ENCODE measurements at regions not wholly inside any gene's neighbourhood (a gene's known extent, or its start where the extent isn't known, plus 50 kb on each side); places are given as distances from the start of the nearest gene placed in this dataset.

DNA sequence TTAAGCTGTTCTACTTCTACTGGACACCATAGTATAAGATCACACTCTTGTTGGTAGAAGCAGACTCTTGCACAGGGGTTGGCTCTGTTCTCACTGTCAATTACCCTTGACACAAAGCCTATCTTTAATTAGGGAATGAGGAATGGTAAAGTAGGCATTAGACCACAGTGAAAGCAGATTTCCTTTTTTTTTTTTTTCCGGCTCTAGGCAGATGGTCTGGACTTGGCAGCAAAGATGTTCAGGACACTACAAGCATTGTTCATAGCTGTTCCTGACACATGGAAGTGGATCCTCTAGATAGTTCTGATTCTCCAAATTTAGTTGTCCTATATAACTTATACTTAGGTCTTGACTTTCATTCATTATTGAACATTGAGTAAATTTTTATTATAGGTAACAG is 672.2 kb upstream of the CELF4 start:
- Histone ChIP-seq H3K9me3 (replicated peaks; ENCODE audit: control insufficient read depth, insufficient read depth, low read length) (no peaks in the 10 kb centered on the region), H3K4me2 (ENCODE audit: control insufficient read depth, insufficient read depth) (no peak overlapping the region), H3K4me3 (no peak overlapping the region), H2AFZ (ENCODE audit: control insufficient read depth, low read depth, low read length) (no peak overlapping the region), H3K79me2 (ENCODE audit: control insufficient read depth, insufficient read depth, low read length) (no peaks in the 10 kb centered on the region), H3K36me3 (ENCODE audit: control insufficient read depth in 2 of 2, insufficient read depth in 2 of 2, low read length in 1 of 2) (no peaks in the 10 kb centered on the region), H3K9ac (ENCODE audit: control insufficient read depth, insufficient read depth, low read length) (no peak overlapping the region), H3K27me3 (replicated peaks in 1 of 2; ENCODE audit: control insufficient read depth in 2 of 2, insufficient read depth in 2 of 2, low read length in 1 of 2) (no peaks in the 10 kb centered on the region), H4K20me1 (ENCODE audit: control insufficient read depth, insufficient read depth) (no peaks in the 10 kb centered on the region), H3K27ac (ENCODE audit: control insufficient read depth, insufficient read depth) (no peak overlapping the region), H3K4me1 (ENCODE audit: control insufficient read depth, insufficient read depth, low read length) (no peaks in the 10 kb centered on the region)
- ChIA-PET POLR2A (no interaction called here), RAD21 (ENCODE audit: unreplicated experiment) (no interaction called here), SMC1A (ENCODE audit: uncharacterized antibody, unreplicated experiment) (no interaction called here), CTCF (no interaction called here)
- FAIRE-seq (no peak), ATAC-seq (no peak), DNase-seq (ENCODE audit: low read depth, low spot score) (no peak)
- WGBS (ENCODE audit: insufficient coverage, insufficient replicate concordance, low lambda C conversion rate, missing lambda C conversion rate) = 75% methylated on average over 1 of the region's 1 CpG
- intact Hi-C loops (cut with micrococcal nuclease; ENCODE audit: unreplicated experiment) = no loop called here
- in situ Hi-C loops (cut with MboI) = no loop called here
- BruUV-seq (replicated peaks) = no TSS peak
- TF ChIP-seq, protein P1, sequence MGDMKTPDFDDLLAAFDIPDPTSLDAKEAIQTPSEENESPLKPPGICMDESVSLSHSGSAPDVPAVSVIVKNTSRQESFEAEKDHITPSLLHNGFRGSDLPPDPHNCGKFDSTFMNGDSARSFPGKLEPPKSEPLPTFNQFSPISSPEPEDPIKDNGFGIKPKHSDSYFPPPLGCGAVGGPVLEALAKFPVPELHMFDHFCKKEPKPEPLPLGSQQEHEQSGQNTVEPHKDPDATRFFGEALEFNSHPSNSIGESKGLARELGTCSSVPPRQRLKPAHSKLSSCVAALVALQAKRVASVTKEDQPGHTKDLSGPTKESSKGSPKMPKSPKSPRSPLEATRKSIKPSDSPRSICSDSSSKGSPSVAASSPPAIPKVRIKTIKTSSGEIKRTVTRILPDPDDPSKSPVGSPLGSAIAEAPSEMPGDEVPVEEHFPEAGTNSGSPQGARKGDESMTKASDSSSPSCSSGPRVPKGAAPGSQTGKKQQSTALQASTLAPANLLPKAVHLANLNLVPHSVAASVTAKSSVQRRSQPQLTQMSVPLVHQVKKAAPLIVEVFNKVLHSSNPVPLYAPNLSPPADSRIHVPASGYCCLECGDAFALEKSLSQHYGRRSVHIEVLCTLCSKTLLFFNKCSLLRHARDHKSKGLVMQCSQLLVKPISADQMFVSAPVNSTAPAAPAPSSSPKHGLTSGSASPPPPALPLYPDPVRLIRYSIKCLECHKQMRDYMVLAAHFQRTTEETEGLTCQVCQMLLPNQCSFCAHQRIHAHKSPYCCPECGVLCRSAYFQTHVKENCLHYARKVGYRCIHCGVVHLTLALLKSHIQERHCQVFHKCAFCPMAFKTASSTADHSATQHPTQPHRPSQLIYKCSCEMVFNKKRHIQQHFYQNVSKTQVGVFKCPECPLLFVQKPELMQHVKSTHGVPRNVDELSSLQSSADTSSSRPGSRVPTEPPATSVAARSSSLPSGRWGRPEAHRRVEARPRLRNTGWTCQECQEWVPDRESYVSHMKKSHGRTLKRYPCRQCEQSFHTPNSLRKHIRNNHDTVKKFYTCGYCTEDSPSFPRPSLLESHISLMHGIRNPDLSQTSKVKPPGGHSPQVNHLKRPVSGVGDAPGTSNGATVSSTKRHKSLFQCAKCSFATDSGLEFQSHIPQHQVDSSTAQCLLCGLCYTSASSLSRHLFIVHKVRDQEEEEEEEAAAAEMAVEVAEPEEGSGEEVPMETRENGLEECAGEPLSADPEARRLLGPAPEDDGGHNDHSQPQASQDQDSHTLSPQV (IDR thresholded peaks at IDR 0.05) = no peak
- no peak for TF ChIP-seq MTA3 (IDR thresholded peaks at IDR 0.05; ENCODE audit: borderline replicate concordance, low read length)
- no peak for TF ChIP-seq TCF12 (IDR thresholded peaks at IDR 0.05; ENCODE audit: low read depth, low read length)
- TF ChIP-seq FOXM1 (IDR thresholded peaks at IDR 0.05; ENCODE audit: low read depth, low read length) = no peak

All from GM12878 (cell line).